GM12872 (cell line): ENCODE measurements at regions not wholly inside any gene's neighbourhood (a gene's known extent, or its start where the extent isn't known, plus 50 kb on each side); places are given as distances from the start of the nearest gene placed in this dataset.

Experiments
- CTCF ChIP-seq: IDR thresholded peaks from 3 replicates; pipeline ENCODE4 v1.5.1; 2011; ENCODE audit warnings: low read depth, mild to moderate bottlenecking, low read length, moderate library complexity; ENCODE audit not compliant: insufficient read depth

GRCh38 chr4:132839070-132839469 is 310.0 kb upstream of the PCDH10 start:
- TF ChIP-seq CTCF = no peak

GRCh38 chr4:132859929-132860328 is 289.2 kb upstream of the PCDH10 start:
- no peak for TF ChIP-seq CTCF

- no peak for TF ChIP-seq CTCF
Observed at GRCh38 chr4:132860976-132861375, 288.1 kb upstream of the PCDH10 start.

GRCh38 chr4:132863619-132864018 is 285.5 kb upstream of the PCDH10 start:
- TF ChIP-seq CTCF = no peak

GRCh38 chr4:132865458-132865857 is 283.6 kb upstream of the PCDH10 start:
- TF ChIP-seq CTCF = no peak

- no peak for TF ChIP-seq CTCF
Observed at GRCh38 chr4:132865922-132866321, 283.2 kb upstream of the PCDH10 start.

- TF ChIP-seq CTCF = no peak
Observed at GRCh38 chr4:132866616-132867015, 282.5 kb upstream of the PCDH10 start.

- TF ChIP-seq CTCF = no peak
Observed at GRCh38 chr4:132893787-132894186, 255.3 kb upstream of the PCDH10 start.
